Right ventricle myocardium inferior (tissue), 1 donor: ENCODE measurements at regions not wholly inside any gene's neighbourhood (a gene's known extent, or its start where the extent isn't known, plus 50 kb on each side); places are given as distances from the start of the nearest gene placed in this dataset.

Source experiments
- ATAC-seq: fragments of 200-7000 bp; cut with Tn5 transposase; one replicate; pipeline ENCODE4 v1.9.1; 2020; ENCODE audit warnings: mild to moderate bottlenecking, moderate library complexity
- DNase-seq: peaks from one replicate; pipeline ENCODE4 v3.0.0; 2021; ENCODE audit errors: missing footprints
- intact Hi-C: fragments of 100-400 bp; cut with DNase I; formaldehyde crosslinking; loops from one replicate; pipeline ENCODE4 v1.11.0; 2022
- donor health status: DM: no; HTN: yes; CAD: no; lungs with severe emphysema.

DNA sequence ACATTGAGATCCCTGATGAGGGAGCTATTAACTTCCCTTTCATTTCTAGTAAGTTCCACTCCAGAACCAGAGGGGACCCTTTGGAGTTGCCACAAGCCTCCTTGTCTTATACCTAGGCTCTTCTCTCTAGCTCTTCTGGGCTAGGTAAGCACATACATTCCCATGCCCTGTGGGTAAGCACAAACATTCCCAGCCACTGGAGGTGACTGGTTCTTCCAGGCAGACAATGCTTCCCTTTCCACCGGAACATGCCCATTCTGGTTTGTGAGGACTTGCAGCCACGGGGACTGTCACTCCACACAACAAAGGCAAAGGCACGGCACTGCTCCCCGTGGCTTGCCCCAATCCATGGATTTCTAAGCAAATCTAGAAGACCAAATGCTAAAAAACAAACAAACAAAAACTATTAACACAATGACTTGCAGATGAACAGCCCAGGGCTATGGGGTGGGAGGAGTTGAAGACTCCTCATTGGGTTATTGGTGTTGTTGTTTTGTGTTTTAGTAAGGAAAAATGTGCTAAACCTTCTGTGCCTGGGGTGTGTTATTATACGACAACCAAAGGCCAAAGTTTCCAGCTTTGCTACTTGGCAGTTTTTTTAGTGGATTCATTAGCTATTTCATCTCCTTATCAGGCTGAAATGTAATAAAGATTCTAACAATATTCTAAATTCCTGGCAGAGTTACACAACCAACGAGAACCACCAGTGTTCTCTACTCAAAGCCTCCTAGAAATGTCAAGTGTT, 276.2 kb downstream of the SYK start:
- DNase-seq (no peak), ATAC-seq (no peak)
- intact Hi-C loops = no loop called here

DNA sequence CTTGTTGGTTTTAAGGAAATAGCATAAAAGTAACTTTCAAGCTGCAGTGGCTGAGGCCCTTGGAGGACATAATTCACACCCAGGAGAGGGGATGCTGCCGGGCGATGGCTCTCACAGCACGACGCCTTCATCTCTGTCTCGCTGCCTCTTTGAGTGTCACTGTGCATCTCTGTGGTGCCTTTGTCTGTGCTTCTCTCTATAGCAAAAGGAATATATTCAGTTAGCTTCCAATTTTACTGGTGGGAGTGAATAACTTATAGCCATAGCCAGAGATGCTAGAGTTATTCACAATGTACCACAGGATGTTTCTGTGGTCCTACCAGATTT, 276.7 kb downstream of the SYK start:
- ATAC-seq (no peak), DNase-seq (no peak)
- intact Hi-C loops = no loop called here

DNA sequence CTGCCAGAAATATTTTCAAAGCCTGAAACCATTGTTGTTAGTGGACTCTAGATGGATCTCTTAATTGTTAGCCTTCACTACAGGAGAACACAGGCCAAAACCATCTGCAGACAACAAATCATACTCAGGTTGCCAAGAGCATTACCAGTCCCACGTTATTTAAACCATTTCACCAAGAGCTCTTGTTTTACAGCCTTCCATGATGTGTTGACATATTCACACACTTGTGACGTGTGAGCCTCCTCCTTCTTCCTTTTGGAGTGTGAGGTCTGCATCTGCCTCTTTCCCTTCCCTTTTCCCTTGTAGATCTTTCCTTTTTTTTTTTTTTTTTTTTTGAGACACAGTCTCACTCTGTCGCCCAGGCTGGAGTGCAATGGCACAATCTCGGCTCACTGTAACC, 279.0 kb downstream of the AUH start:
- intact Hi-C loops = no loop called here
- ATAC-seq = no peak
- no peak for DNase-seq

DNA sequence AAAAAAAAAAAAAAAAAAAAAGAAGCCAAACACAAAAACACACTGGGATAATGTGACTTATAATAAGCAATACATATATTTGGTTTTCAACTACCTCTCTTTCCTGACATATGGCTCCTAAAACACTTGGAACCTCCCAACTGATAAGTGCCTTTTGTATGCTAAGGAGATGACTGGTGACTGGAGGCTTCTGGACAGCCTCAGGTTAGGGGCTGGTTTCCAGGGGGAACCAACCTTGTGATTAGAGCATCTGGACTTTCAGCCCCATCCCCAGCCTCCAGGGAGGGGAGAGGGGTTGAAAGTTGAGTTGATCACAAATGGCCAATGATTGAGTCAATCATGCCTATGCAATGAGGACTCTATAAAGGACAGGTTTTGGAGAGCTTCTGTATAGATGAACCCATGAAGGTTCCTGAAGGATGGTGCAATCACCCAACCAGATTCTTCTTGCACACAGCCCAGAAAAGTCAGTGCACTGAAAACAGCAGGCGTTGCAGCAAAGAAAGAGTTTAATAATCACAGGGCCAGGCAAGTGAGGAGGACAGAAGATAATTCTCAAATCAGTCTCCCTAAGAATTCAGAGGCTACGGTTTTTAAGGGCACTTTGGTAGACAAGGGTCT, 276.7 kb downstream of the AUH start:
- ATAC-seq (no peak), DNase-seq (no peak)
- intact Hi-C loops = no loop called here

DNA sequence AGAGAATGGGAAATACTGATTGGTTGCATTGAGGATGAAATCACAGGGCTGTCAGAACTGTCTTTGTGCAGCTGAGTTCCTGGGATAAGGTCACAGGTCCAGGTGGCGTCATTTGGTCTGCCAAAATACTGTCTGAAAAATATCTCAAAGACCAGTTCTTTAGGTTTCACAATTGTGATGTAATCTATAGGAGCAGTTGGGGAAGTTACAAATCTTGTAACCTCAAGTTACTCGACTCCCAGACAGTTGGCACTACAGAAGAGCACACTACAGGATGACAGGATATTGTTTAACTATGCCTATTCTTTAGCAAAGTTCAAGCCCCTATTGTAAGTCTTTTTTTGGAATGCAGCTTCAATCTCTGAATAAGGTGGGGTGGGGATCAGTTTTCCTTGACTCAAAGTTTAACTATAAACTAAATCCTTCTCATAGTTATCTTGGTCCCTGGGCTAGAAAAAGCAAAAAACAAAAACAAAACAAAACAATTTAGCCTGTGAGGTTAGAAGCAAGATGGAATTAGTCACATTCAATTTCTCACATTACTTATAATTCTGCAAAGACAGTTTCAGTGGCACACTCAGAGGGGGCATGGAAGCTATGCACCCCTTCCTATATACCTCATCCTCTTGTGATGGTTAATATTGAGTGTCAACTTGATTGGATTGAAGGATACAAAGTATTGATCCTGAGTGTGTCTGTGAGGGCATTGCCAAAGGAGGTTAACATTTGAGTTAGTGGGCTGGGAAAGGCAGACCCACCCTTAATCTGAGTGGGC, 276.0 kb downstream of the AUH start:
- ATAC-seq (no peak), DNase-seq (no peak)
- intact Hi-C loops = no loop called here

DNA sequence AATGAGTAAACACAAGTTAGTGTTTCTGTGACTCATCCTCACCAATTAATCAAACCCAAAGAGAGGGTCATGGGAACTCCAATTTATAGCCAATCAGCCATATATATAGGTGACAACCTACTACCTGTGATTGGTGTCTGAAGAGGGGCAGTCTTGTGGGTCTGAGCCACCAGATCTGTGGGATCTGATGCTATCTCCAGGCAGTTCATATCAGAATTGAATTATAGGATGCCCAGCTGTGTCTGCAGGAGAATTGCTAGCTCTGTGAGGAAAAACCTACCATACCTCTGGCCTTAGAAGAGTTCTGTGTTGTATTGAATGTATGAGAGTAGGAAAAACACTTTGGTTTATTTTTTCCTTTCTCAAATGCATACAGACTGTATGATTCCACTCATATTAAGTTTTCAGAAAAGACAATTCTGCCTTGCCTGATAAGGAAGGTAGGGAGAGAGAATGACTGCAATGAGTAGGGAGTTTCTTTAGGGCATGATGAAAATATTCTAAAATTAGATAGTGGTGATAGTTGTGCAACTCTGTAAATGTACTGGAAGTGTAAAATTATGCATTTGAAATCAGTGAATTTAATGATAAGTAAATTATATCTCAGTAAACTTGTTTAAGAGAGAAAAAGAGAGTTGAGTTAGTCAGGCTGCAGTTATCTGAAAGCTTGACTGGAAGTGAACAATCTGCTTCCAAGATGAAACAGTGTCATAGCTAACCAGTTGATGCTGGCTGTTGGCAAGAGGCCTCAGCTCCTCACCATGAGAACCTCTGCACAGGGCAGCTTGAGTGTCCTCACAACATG, 274.9 kb downstream of the AUH start:
- no peak for ATAC-seq
- intact Hi-C loops = no loop called here
- DNase-seq = no peak

DNA sequence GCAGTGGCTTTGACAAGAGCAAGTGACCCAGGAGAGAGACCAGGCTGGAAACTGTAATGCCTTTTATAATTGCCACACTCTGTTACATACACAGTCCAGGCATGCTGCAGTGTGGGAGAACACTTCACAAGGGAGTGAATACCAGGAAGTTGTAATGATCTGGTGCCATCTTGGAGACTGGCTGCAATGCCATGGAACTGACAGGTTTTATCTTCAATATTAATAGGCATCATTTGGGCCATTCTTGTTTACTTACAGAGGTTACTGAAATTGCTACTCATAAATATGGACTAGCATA, 274.3 kb downstream of the AUH start:
- no peak for DNase-seq

DNA sequence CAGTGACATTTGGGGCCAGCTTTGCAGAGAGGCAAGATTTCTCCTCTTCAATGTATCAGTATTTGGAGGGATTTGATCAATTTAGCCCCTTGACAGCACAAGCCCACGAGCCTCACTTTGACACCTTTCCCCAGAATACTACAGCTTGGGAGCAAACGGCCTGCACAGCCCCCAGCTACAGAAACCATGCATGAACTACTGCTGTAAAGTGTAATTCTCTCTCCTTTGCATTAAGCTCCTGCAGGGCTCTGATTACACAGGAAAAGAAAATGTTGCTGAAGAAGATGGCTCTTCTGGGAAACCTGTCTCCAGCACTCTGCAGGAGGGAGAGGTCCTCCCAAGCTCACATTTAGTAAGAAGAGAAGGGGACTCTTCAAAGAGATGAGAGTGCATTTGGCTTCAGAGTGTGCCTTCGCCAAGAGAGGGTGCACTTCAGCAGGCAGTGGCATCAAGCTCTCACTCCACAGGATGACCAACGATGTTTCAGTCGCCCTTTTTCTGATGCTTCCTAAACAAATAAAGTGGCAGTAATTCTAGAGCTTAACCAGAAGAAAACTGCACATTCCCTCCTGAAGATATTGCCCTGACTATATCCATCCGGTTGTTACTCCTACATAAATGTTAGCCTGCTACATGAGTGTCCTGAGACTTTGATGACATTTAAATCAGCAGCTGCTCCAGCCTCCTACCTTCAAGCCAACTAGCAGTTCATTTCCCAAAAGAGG, 272.2 kb downstream of the AUH start:
- peak; percentile 70 for ATAC-seq
- DNase-seq = no peak
- intact Hi-C loops = no loop called here

More for the DNA sequence above, 274.3 kb downstream of the AUH start:
- intact Hi-C loops = no loop called here
- ATAC-seq = no peak

DNA sequence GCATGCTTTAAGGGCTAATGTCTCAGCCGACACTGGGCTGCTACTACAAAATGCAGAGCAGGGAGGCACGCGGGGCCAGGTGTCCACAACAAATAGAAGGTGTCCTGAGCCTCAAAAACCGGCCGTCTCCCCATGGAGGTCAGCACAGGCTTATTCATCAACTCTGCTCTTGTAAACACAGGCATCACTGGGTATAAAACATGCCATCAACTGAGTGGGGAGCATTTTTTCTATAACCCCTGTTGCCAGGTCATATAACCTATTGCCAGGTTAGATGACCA, 271.6 kb downstream of the AUH start:
- intact Hi-C loops = no loop called here
- no peak for ATAC-seq
- no peak for DNase-seq

DNA sequence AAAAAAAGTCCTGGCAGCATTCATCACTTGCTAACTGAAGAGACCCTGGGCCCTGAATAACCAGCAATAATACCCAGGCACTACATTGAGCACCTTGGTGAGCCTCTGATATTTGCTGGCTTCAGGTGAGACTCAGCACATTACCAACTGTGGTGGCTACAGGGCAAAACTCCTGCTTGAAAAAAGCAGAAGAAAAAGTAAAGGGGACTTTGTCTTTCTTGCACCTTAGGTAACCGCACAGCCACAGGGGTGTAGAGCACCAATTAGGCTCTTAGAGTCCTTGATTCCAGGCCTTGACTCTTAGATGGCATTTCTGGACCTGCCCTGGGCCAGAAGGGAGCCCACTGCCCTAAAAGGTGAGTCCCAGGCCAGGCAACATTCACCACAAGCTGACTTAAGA, 269.5 kb downstream of the AUH start:
- ATAC-seq (no peak), DNase-seq (no peak)
- intact Hi-C loops = no loop called here

DNA sequence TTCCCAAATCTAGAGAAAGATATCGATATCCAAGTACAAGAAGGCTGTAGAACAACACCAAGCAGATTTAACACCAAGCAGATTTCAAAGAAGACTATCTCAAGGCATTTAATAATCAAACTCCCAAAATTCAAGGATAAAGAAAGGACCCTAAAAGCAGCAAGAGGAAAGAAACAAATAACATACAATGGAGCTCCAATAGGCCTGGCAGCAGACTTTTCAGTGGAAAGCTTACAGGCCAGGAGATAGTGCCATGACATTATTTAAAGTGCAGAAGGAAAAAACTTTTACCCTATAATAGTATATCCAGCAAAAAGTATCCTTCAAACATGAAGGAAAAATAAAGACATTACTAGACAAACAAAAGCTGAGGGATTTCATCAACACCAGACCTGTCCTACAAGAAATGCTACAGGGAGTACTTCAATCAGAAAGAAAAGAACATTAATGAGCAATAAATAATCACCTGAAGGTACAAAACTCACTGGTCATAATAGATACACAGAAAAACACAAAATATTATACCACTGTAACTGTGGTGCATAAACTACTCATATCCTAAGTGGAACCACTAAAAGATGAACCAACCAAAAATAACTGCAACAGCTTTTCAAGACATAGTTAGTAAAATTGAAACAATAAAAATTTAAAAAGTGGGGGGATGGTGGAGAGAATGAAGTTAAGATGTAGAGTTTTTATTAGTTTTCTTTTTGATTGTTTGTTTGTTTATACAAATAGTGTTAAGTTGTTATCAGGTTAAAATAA, 267.2 kb downstream of the AUH start:
- intact Hi-C loops = no loop called here
- DNase-seq (no peak), ATAC-seq (no peak)

DNA sequence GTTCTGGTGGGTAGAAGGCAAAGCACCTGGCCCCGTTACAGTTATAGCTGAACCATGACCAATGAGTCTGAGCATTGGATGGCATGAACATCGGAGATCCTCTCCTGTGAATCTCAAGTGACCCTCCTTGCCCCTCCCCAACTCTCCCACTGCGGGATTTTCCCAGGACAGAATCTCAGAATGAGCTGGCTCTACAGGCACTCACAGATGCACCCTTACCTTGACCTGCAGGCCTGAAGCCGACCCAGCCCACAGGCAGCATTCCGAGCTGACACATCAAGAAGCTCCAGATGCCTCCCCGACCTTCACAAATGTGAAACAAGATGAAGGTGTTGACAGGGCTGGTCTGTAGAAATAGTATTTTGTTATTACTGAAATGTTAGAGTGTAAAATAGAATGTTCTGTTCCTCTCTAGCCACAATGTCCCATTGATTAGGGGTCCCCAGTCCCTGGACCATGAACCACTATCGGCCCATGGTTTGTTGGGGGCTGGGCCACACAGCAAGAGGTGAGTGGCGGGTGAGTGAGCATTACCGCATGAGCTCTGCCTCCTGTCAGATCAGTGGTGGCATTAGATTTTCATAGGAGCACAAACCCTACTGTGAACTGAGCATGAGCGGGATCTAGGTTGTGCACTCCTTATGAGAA, 263.4 kb downstream of the AUH start:
- DNase-seq (no peak), ATAC-seq (no peak)
- intact Hi-C loops = loop anchor here (2.0 kb wide), 1 partner anchor 94 kb away; no protein-coding TSS in a partner anchor

DNA sequence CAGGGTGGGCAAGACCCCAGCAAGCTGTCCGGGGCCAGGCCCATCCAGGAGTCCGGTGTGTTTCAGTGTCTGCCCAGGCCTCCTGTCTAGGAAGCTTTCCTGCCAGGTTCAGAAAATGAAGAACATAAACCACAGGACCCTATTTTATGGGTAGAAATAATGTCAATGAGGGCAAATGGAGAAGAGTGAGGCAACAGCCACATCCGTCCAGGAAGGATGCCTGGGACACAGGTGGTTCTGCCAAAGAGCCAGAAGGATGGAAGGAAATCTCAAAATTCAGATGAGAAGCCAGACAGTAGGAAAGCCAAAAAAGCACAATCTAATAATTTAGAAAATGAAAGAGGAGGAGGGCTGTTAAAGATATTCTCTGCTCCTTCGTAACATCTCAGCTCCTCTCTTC, 262.3 kb downstream of the AUH start:
- DNase-seq (no peak), ATAC-seq (no peak)
- intact Hi-C loops = loop anchor here (2.0 kb wide), 1 partner anchor 93 kb away; no protein-coding TSS in a partner anchor

DNA sequence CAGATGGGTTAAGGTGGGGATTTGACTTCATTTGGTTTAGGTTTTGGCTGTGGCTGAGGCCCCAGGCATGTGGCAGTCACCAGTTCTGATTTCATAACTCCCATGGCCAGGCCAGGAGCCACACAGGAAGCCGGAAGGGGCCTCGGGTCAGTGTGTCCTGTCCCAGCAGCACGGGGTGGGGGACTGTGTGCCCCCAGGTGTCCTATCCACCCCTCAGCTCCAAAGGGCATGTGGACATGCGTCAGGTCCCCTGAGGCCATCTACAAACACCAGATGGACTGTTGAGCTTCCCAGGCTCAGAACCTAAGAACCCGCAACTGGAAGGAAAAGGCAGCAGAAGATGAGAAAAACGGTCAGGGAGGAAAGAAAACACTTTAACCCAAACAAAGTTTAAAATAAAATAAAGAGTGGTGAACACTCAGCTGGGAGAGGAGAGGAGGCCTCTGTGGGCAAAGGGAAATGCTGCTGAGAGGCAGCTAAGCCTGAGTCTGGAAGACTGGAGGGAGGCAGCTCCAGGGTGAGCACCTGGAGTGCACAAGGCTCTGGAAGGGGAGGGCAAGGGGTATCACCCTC, 260.8 kb downstream of the AUH start:
- peak; percentile 68 for ATAC-seq
- intact Hi-C loops = loop anchor here (5.0 kb wide), 1 partner anchor 321 kb away; the partner anchor contains the start of gene NFIL3

DNA sequence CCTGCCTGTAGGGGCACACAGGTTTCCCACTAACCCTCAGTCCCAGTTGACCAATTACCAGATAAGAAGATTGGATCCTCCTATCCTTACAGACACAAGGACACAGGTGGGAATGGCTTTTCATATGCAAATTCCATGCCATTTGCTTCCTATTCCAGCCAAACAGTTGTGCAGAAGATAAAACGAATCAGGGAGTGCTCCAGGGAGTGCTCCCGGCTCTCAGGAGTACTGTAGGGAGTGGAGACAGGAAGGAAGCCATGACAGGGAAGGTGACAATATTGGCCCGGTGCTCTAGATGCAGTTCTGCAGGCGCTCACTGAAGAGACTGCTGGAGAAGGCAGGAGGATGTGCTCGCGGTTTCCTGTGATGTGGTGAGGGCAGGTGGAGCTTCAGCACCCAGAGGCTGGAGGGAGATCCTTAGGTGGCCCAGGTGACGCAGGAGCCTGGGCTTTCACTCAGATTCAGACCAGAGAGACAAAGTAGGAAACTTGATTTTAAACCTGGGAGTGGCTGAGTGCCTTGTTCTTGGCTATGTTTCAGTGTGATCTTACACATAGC, 260.0 kb downstream of the AUH start:
- ATAC-seq = no peak
- intact Hi-C loops = loop anchor here (5.0 kb wide), 1 partner anchor 321 kb away; the partner anchor contains the start of gene NFIL3
- DNase-seq = no peak

More for the DNA sequence above, 260.8 kb downstream of the AUH start:
- no peak for DNase-seq

DNA sequence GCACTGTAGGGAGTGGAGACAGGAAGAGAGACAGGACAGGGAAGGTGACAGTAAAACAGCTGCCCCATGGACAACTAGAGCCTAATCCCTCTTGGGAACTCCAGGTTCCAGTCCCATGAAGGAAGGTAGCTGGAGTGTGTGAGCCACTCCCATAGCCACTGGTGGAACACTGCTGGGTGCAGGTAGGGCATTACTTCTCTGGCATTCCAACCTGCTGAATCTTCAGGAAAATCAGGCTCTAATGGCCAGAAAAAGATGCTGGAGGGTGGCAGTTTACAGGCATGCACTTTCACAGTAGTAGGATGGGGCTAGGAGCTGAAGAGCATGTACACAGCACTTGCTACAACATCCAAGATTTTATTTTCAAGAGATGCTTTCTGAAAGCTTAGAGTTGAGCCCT, 259.4 kb downstream of the AUH start:
- DNase-seq (no peak), ATAC-seq (no peak)
- intact Hi-C loops = loop anchor here (5.0 kb wide), 1 partner anchor 320 kb away; the partner anchor contains the start of gene NFIL3

DNA sequence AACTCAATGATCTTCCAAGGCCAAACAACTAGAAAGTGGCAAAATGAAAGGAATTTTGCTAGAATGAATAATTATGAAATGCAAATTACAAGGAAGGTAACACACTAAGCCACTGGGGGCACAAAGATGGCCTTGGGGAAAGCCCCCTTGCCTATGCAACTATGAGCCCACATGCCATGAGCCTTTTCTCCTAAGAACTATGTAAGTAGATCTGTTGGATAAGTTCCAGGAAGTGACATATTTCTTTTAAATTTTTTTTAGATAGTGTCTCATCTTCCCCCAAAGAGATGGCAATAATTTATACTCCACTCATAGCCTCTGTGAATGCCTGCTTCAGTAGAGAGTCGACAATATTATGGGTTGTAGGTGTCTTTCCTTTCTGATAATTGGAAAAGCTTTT, 257.8 kb downstream of the AUH start:
- intact Hi-C loops = loop anchor here (5.0 kb wide), 1 partner anchor 318 kb away; the partner anchor contains the start of gene NFIL3
- DNase-seq (no peak), ATAC-seq (no peak)
